HepG2 (cell line): ENCODE measurements at regions not wholly inside any gene's neighbourhood (a gene's known extent, or its start where the extent isn't known, plus 50 kb on each side); places are given as distances from the start of the nearest gene placed in this dataset.

Source experiments
- ATAC-seq: fragments of 200-7000 bp; cut with Tn5 transposase; 3 replicates; pipeline ENCODE4 v1.9.1; 2020; ENCODE audit warnings: mild to moderate bottlenecking, moderate library complexity
- BruUV-seq: library from RNA; stranded (reverse); fragments of 400-500 nt; replicated peaks from 2 replicates; lab custom pipeline; 2021; lab: Mats Ljungman, UMichigan
- CTCF ChIA-PET: fragments of 300-600 bp; formaldehyde crosslinking; extraction: SDS; loops from one replicate; lab custom pipeline; 2021; ENCODE audit warnings: low total read pairs, inconsistent platforms, low intra/inter-chr PET ratio; lab: Yijun Ruan, JAX
- POLR2A ChIA-PET: fragments of 350-600 bp; sonication (Branson Sonifier 250); formaldehyde crosslinking; loops from one replicate; lab custom pipeline; 2020; ENCODE audit warnings: antibody characterized with exemption, inconsistent platforms; lab: Yijun Ruan, JAX
- DNase-seq: peaks from one replicate; pipeline ENCODE4 v3.0.0-alpha.2; 2015; ENCODE audit warnings: low spot score
- FAIRE-seq: peaks from 3 replicates; lab custom pipeline; 2011; peaks lifted over from hg19 to GRCh38; lab: Jason Lieb, UNC
- H2AFZ ChIP-seq: one replicate; pipeline ENCODE4 v1.6.1; 2011; ENCODE audit warnings: low read length, inconsistent platforms
- H3K27ac ChIP-seq: fragments of 300-600 bp; 3 replicates; pipeline ENCODE4 v1.8.0; 2011; ENCODE audit warnings: mixed run types, mild to moderate bottlenecking, mixed read lengths, low read length, inconsistent platforms; ENCODE audit not compliant: insufficient read depth; ENCODE audit errors: extremely low read length
- H3K27me3 ChIP-seq, 2 experiments: fragments of 200-600 bp in 1 of 2; 2 replicates in 1 of 2; 3 replicates in 1 of 2; pipeline versions ENCODE4 v1.6.0 to v1.8.0; 2011; ENCODE audit warnings: low read length in 2 of 2, mild to moderate bottlenecking in 2 of 2, moderate library complexity in 2 of 2, inconsistent platforms in 1 of 2; ENCODE audit not compliant: insufficient read depth in 2 of 2, control insufficient read depth in 1 of 2
- H3K36me3 ChIP-seq, 2 experiments: fragments of 200-600 bp in 1 of 2; replicated peaks in 1 of 2; 2 replicates in 1 of 2; 3 replicates in 1 of 2; pipeline versions ENCODE4 v1.5.1 to v1.8.0; 2011; ENCODE audit warnings: low read length in 2 of 2, inconsistent platforms in 1 of 2; ENCODE audit not compliant: insufficient read depth in 2 of 2, control insufficient read depth in 1 of 2
- H3K4me1 ChIP-seq: 2 replicates; pipeline ENCODE4 v1.5.1; 2012; ENCODE audit warnings: low read length, inconsistent platforms; ENCODE audit not compliant: insufficient read depth
- H3K4me2 ChIP-seq: 2 replicates; pipeline ENCODE4 v1.6.0; 2011; ENCODE audit warnings: low read depth, low read length, inconsistent platforms
- H3K4me3 ChIP-seq, 3 experiments: fragments of 200-600 bp in 1 of 3; sonication (generic), shearing (Covaris generic) in 1 of 3; replicated peaks in 1 of 3; 2 replicates each; pipeline ENCODE4 v1.5.1; 2011 to 2016; ENCODE audit warnings: low read length in 3 of 3, inconsistent platforms in 2 of 3, low read depth in 2 of 3, mild to moderate bottlenecking in 2 of 3, control low read depth in 1 of 3, mixed read lengths in 1 of 3; ENCODE audit not compliant: insufficient read depth in 1 of 3
- H3K79me2 ChIP-seq: one replicate; pipeline ENCODE4 v1.6.1; 2011; ENCODE audit warnings: low read length, inconsistent platforms; ENCODE audit not compliant: insufficient read depth
- H3K9ac ChIP-seq: 2 replicates; pipeline ENCODE4 v1.6.0; 2011; ENCODE audit warnings: mild to moderate bottlenecking, low read depth, low read length, inconsistent platforms; ENCODE audit not compliant: insufficient read depth
- H3K9me3 ChIP-seq: 2 replicates; pipeline ENCODE4 v1.5.1; 2012; ENCODE audit warnings: mild to moderate bottlenecking, low read length
- H4K20me1 ChIP-seq: 2 replicates; pipeline ENCODE4 v1.6.0; 2011; ENCODE audit warnings: inconsistent platforms, mild to moderate bottlenecking, low read length, moderate library complexity; ENCODE audit not compliant: insufficient read depth
- ASH2L ChIP-seq: fragments of 300-600, 200-600 bp; sonication (generic); IDR thresholded peaks from 2 replicates; pipeline ENCODE4 v1.7.0; 2017; ENCODE audit warnings: low read depth, mild to moderate bottlenecking, moderate library complexity, mixed read lengths, low read length; ENCODE audit not compliant: insufficient read length
- BHLHE40 ChIP-seq: IDR thresholded peaks from 2 replicates; pipeline ENCODE4 v1.6.1; 2011; ENCODE audit warnings: low read length, improper control_type of control experiment
- CHD2 ChIP-seq: IDR thresholded peaks from 2 replicates; pipeline ENCODE4 v1.6.1; 2011; ENCODE audit warnings: low read depth, low read length, improper control_type of control experiment
- ETV6 ChIP-seq: sonication (generic); formaldehyde crosslinking; conservative IDR thresholded peaks from 2 replicates; pipeline ENCODE4 v1.4.0; 2020; ENCODE audit warnings: missing genetic modification reagents
- FOSL2 ChIP-seq: sonication (generic); formaldehyde crosslinking; IDR thresholded peaks from 2 replicates; pipeline ENCODE4 v1.4.0; 2020; ENCODE audit warnings: missing genetic modification reagents
- FOXC1 ChIP-seq: sonication (generic); formaldehyde crosslinking; IDR thresholded peaks from 2 replicates; pipeline ENCODE4 v1.8.0; 2022; ENCODE audit warnings: mild to moderate bottlenecking, missing genetic modification reagents, borderline replicate concordance
- PTBP1 ChIP-seq: fragments of 200-400 bp; formaldehyde crosslinking; IDR thresholded peaks from 2 replicates; pipeline ENCODE4 v1.6.1; 2018; ENCODE audit warnings: low read length, low read depth; ENCODE audit not compliant: poor library complexity, severe bottlenecking
- SAP130 ChIP-seq: IDR thresholded peaks from 2 replicates; pipeline ENCODE4 v1.6.1; 2016; ENCODE audit warnings: low read depth
- TAF1 ChIP-seq: sonication (generic); formaldehyde crosslinking; IDR thresholded peaks from 2 replicates; pipeline ENCODE4 v1.4.0; 2020; ENCODE audit warnings: missing genetic modification reagents
- WIZ ChIP-seq: sonication (generic); formaldehyde crosslinking; IDR thresholded peaks from 2 replicates; pipeline ENCODE4 v1.5.1; 2020; ENCODE audit warnings: mild to moderate bottlenecking, missing genetic modification reagents
- ZNF441 ChIP-seq: sonication (generic); formaldehyde crosslinking; IDR thresholded peaks from 2 replicates; pipeline ENCODE4 v1.7.0; 2021; ENCODE audit warnings: missing genetic modification reagents, borderline replicate concordance
- ZNF572 ChIP-seq: sonication (generic); formaldehyde crosslinking; IDR thresholded peaks from 2 replicates; pipeline ENCODE4 v1.5.1; 2020; ENCODE audit warnings: mild to moderate bottlenecking, missing genetic modification reagents
- ZNF589 ChIP-seq: sonication (generic); formaldehyde crosslinking; conservative IDR thresholded peaks from 2 replicates; pipeline ENCODE4 v1.8.0; 2022; ENCODE audit warnings: mild to moderate bottlenecking, moderate library complexity, missing genetic modification reagents
- ZNF7 ChIP-seq: IDR thresholded peaks from 2 replicates; pipeline ENCODE4 v1.6.1; 2016; ENCODE audit warnings: missing biosample characterization, missing genetic modification reagents
- ZNF850 ChIP-seq: sonication (generic); formaldehyde crosslinking; conservative IDR thresholded peaks from 2 replicates; pipeline ENCODE4 v1.9.0; 2021; ENCODE audit warnings: mild to moderate bottlenecking, missing genetic modification reagents
- WGBS: methylation state at CpG from one replicate; pipeline ENCODE4 v1.1.6; 2017; ENCODE audit warnings: low lambda C conversion rate; 5-methylcytosine and 5-hydroxymethylcytosine counted together
- in situ Hi-C: cut with HindIII; loops from 2 replicates; pipeline ENCODE4 v1.10.0; 2017; ENCODE audit warnings: low pct_unique_long_range_greater_than_20kb; ENCODE audit not compliant: extremely low pct_ligation_motif_present
- intact Hi-C: fragments of 100-400 bp; cut with micrococcal nuclease; formaldehyde crosslinking; loops from one replicate; pipeline ENCODE4 v1.10.0; 2022; ENCODE audit not compliant: unreplicated experiment
- TF ChIP-seq, protein P1 (sequence below), 2 experiments: sonication (generic) in 1 of 2; formaldehyde crosslinking in 1 of 2; IDR thresholded peaks; 2 replicates each; pipeline versions ENCODE4 v1.5.1 to v1.6.1; 2011 to 2020; ENCODE audit warnings: borderline replicate concordance in 1 of 2, low read depth in 1 of 2, low read length in 1 of 2, mild to moderate bottlenecking in 1 of 2, missing genetic modification reagents in 1 of 2, moderate library complexity in 1 of 2
- TF ChIP-seq, protein P2 (sequence below): sonication (generic); formaldehyde crosslinking; IDR thresholded peaks from 2 replicates; pipeline ENCODE4 v1.4.0; 2020; ENCODE audit warnings: mild to moderate bottlenecking, missing genetic modification reagents
- TF ChIP-seq, protein P3 (sequence below): sonication (generic); formaldehyde crosslinking; IDR thresholded peaks from 2 replicates; pipeline ENCODE4 v1.4.0; 2020; ENCODE audit warnings: low read depth, mild to moderate bottlenecking, missing genetic modification reagents

DNA sequence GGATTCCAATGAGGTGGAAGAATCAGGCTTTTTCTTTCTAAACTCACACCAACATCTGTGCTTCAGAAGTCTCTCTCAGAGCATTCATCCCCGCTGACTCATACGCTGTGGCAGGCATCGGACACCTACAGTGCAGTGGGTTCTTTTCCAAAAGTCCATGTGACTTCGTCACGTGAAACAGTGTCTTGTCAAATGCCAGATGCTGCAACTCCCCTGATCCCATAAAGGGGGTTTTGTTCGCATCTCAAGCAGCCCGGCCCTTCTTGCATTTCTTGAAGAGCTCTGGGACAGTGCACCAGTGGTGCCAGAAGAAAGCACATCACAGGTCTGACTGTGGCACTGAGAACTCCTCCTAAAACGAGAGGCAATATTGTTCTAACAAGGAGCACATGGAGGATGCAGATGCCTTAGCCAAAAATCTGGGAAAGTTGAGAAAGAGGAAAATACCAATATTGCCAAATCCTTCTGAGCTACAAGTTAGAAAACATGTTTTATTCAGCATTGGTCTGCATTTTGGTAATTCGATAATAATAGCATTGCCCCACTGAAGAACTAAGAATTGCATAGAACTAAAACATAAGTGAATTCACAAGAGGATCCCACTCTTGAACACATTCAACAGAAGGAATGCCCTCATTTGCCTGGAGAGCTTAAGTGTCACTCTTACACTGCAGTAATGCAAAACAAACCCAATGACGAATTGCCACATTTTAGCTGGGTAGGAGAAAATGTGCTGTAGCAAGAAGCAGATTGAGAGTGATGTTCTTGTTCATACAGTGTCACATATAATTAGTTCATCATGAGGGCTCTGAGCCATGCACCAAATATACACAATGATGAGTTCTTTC lies 204.4 kb downstream of the CXCL12 start:
- Histone ChIP-seq H3K27ac (no peak overlapping the region), H3K4me2 (peak overlapping the region; percentile 24; the same call in 1 of the 2 replicates), H3K36me3 (no peaks in the 10 kb centered on the region), H3K79me2 (no peaks in the 10 kb centered on the region), H3K27me3 (peaks cover 2 to 3% of the 10 kb centered on the region in 2 experiments; a peak in 1 of 5 replicates), H4K20me1 (no peaks in the 10 kb centered on the region), H3K4me3 (no peak overlapping the region), H3K9me3 (no peaks in the 10 kb centered on the region), H2AFZ (no peak overlapping the region), H3K9ac (no peak overlapping the region), H3K4me1 (peaks cover 22% of the 10 kb centered on the region)
- intact Hi-C loops = no loop called here
- POLR2A ChIA-PET = no interaction called here
- CTCF ChIA-PET = no interaction called here
- WGBS = 52% methylated on average over 10 of the region's 10 CpGs
- DNase-seq (no peak), ATAC-seq (no peak; the same call in 2 of the 3 replicates), FAIRE-seq (no peak)
- in situ Hi-C loops = no loop called here
- no TSS peak for BruUV-seq
- TF ChIP-seq ZNF850 (CRISPR knock-in tag) (no peak), FOSL2 (CRISPR knock-in tag) (peak; percentile 83), ZNF441 (no peak), ASH2L (no peak), BHLHE40 (peak; percentile 51; the same call in 1 of the 2 replicates), ZNF572 (CRISPR knock-in tag) (no peak), CHD2 (no peak), TAF1 (CRISPR knock-in tag) (no peak), ETV6 (CRISPR knock-in tag) (no peak), PTBP1 (no peak), WIZ (CRISPR knock-in tag) (no peak), ZNF7 (CRISPR knock-in tag) (no peak), SAP130 (0 out of 2 replicates have a peak, but pooled peaks have one; percentile 28), FOXC1 (CRISPR knock-in tag) (no peak), ZNF589 (CRISPR knock-in tag) (no peak)
- TF ChIP-seq, protein P1, sequence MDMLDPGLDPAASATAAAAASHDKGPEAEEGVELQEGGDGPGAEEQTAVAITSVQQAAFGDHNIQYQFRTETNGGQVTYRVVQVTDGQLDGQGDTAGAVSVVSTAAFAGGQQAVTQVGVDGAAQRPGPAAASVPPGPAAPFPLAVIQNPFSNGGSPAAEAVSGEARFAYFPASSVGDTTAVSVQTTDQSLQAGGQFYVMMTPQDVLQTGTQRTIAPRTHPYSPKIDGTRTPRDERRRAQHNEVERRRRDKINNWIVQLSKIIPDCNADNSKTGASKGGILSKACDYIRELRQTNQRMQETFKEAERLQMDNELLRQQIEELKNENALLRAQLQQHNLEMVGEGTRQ (IDR thresholded peaks at IDR 0.05; ENCODE audit: low read depth, low read length) = 0 out of 2 replicates have a peak, but pooled peaks have one; percentile 20
- TF ChIP-seq, protein P1 (CRISPR knock-in tag; IDR thresholded peaks at IDR 0.05; ENCODE audit: borderline replicate concordance) = no peak; the same call in 1 of the 2 replicates
- TF ChIP-seq, protein P2, sequence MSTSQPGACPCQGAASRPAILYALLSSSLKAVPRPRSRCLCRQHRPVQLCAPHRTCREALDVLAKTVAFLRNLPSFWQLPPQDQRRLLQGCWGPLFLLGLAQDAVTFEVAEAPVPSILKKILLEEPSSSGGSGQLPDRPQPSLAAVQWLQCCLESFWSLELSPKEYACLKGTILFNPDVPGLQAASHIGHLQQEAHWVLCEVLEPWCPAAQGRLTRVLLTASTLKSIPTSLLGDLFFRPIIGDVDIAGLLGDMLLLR (CRISPR knock-in tag) = no peak
- TF ChIP-seq, protein P3, sequence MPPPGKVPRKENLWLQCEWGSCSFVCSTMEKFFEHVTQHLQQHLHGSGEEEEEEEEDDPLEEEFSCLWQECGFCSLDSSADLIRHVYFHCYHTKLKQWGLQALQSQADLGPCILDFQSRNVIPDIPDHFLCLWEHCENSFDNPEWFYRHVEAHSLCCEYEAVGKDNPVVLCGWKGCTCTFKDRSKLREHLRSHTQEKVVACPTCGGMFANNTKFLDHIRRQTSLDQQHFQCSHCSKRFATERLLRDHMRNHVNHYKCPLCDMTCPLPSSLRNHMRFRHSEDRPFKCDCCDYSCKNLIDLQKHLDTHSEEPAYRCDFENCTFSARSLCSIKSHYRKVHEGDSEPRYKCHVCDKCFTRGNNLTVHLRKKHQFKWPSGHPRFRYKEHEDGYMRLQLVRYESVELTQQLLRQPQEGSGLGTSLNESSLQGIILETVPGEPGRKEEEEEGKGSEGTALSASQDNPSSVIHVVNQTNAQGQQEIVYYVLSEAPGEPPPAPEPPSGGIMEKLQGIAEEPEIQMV (CRISPR knock-in tag) = no peak
